ENCODE measurements at regions not wholly inside any gene's neighbourhood (a gene's known extent, or its start where the extent isn't known, plus 50 kb on each side); places are given as distances from the start of the nearest gene placed in this dataset.
"Not testable (repeated sequence)": the region's sequence is repeated elsewhere in the genome, so short reads cannot be mapped to it uniquely, and the experiment has no call there.

GRCh38 chr3:87694678-87695077 lies 364.1 kb downstream of the CGGBP1 start (continued):
- TF ChIP-seq ZNF425 (CRISPR knock-in tag; conservative IDR thresholded peaks at IDR 0.05), result no peak
- TF ChIP-seq NR2C2 (CRISPR knock-in tag; IDR thresholded peaks at IDR 0.05), result no peak

- H3K4me1 Mint-ChIP-seq, result peaks cover 7% of the 10 kb centered on the region; the same call in 1 of the 2 replicates
- ATAC-seq, result no peak
- CTCF ChIA-PET, result no interaction called here
Measured at GRCh38 chr3:87691109-87691508, 367.7 kb downstream of the CGGBP1 start.

GRCh38 chr3:87678984-87679660 lies 379.7 kb downstream of the CGGBP1 start:
- H3K27me3 Mint-ChIP-seq (ENCODE audit: low read depth); H3K9me3 Mint-ChIP-seq; H3K27ac Mint-ChIP-seq; H3K4me1 Mint-ChIP-seq; H3K4me3 Mint-ChIP-seq; ATAC-seq; DNase-seq (ENCODE audit: low spot score); H3K36me3 Mint-ChIP-seq; POLR2A ChIA-PET; CTCF ChIA-PET: not testable (repeated sequence)

More at GRCh38 chr3:87691109-87691508, 367.7 kb downstream of the CGGBP1 start:
- 0 out of 2 replicates have a peak, but pooled peaks cover 3% of the 10 kb centered on the region for H3K36me3 Mint-ChIP-seq
- TF ChIP-seq GTF2I (CRISPR knock-in tag; conservative IDR thresholded peaks at IDR 0.05) (no peak), USF1 (CRISPR knock-in tag; IDR thresholded peaks at IDR 0.05) (no peak), ZNF121 (CRISPR knock-in tag; IDR thresholded peaks at IDR 0.05) (no peak), PRDM15 (CRISPR knock-in tag; IDR thresholded peaks at IDR 0.05) (no peak), ESRRA (CRISPR knock-in tag; IDR thresholded peaks at IDR 0.05; ENCODE audit: borderline replicate concordance) (no peak), PREB (CRISPR knock-in tag; IDR thresholded peaks at IDR 0.05; ENCODE audit: borderline replicate concordance) (no peak)
- H3K4me3 Mint-ChIP-seq, result no peak overlapping the region
- H3K27ac Mint-ChIP-seq, result no peak overlapping the region
- peaks cover 23% of the 10 kb centered on the region for H3K9me3 Mint-ChIP-seq
- DNase-seq (ENCODE audit: low spot score), result no peak
- POLR2A ChIA-PET, result no interaction called here
- no peaks in the 10 kb centered on the region for H3K27me3 Mint-ChIP-seq (ENCODE audit: low read depth)

GRCh38 chr3:87674397-87675161 lies 384.2 kb downstream of the CGGBP1 start:
- TF ChIP-seq USF2 (CRISPR knock-in tag; IDR thresholded peaks at IDR 0.05) (no peak), ATF6 (CRISPR knock-in tag; IDR thresholded peaks at IDR 0.05) (no peak), E2F5 (CRISPR knock-in tag; IDR thresholded peaks at IDR 0.05) (no peak), ATF2 (CRISPR knock-in tag; IDR thresholded peaks at IDR 0.05; ENCODE audit: borderline replicate concordance, low read depth) (no peak), MXD4 (CRISPR knock-in tag; IDR thresholded peaks at IDR 0.05; ENCODE audit: borderline replicate concordance) (no peak), ELF4 (CRISPR knock-in tag; IDR thresholded peaks at IDR 0.05; ENCODE audit: low read depth) (no peak)
- CTCF ChIA-PET, result no interaction called here
- Mint-ChIP-seq H3K4me1 (peaks cover 8% of the 10 kb centered on the region; the same call in 1 of the 2 replicates), H3K9me3 (no peaks in the 10 kb centered on the region), H3K4me3 (no peak overlapping the region), H3K27me3 (ENCODE audit: low read depth) (no peaks in the 10 kb centered on the region), H3K36me3 (no peaks in the 10 kb centered on the region), H3K27ac (no peak overlapping the region)
- POLR2A ChIA-PET, result no interaction called here
- ATAC-seq (no peak), DNase-seq (ENCODE audit: low spot score) (no peak)
